GM18907 (cell line): ENCODE measurements at regions not wholly inside any gene's neighbourhood (a gene's known extent, or its start where the extent isn't known, plus 50 kb on each side); places are given as distances from the start of the nearest gene placed in this dataset.
"Not testable (repeated sequence)": the region's sequence is repeated elsewhere in the genome, so short reads cannot be mapped to it uniquely, and the experiment has no call there.

Source experiments
- ATAC-seq: cut with Tn5 transposase; IDR thresholded peaks from one replicate; pipeline ENCODE4 v1.9.1; 2021; ENCODE audit warnings: mild to moderate bottlenecking, moderate library complexity; ENCODE audit not compliant: unreplicated experiment

GRCh38 chr18:46179306-46179705 lies 75.1 kb downstream of the HAUS1 start:
- ATAC-seq: no peak

GRCh38 chr18:46182633-46183358 lies 78.6 kb downstream of the HAUS1 start:
- no peak for ATAC-seq

- not testable (repeated sequence) for ATAC-seq
These were observed 80.1 kb downstream of the HAUS1 start for GRCh38 chr18:46184296-46184695.

- ATAC-seq: no peak
These were observed 80.5 kb downstream of the HAUS1 start for GRCh38 chr18:46184727-46185126.

GRCh38 chr18:46190667-46191066 lies 86.5 kb downstream of the HAUS1 start:
- ATAC-seq: no peak

GRCh38 chr18:46196627-46197243 lies 92.5 kb downstream of the HAUS1 start:
- no peak for ATAC-seq

- ATAC-seq: no peak
These were observed 95.4 kb downstream of the HAUS1 start for GRCh38 chr18:46199515-46200147.

GRCh38 chr18:46200178-46201055 lies 96.2 kb downstream of the HAUS1 start:
- ATAC-seq: not testable (repeated sequence)

GRCh38 chr18:46204143-46204542 lies 100.0 kb downstream of the HAUS1 start:
- ATAC-seq: no peak

GRCh38 chr18:46207985-46208384 lies 103.8 kb downstream of the HAUS1 start:
- ATAC-seq: no peak

- ATAC-seq: no peak
These were observed 105.0 kb downstream of the HAUS1 start for GRCh38 chr18:46209161-46209560.

- no peak for ATAC-seq
These were observed 107.6 kb downstream of the HAUS1 start for GRCh38 chr18:46211816-46212215.

- no peak for ATAC-seq
These were observed 108.2 kb downstream of the HAUS1 start for GRCh38 chr18:46212398-46212797.

GRCh38 chr18:46213295-46213694 lies 109.1 kb downstream of the HAUS1 start:
- no peak for ATAC-seq

- ATAC-seq: no peak
These were observed 110.2 kb downstream of the HAUS1 start for GRCh38 chr18:46214435-46214834.

- ATAC-seq: no peak
These were observed 111.9 kb downstream of the HAUS1 start for GRCh38 chr18:46215902-46216723.

- ATAC-seq: no peak
These were observed 115.9 kb downstream of the HAUS1 start for GRCh38 chr18:46220116-46220515.

GRCh38 chr18:46222093-46222492 lies 117.9 kb downstream of the HAUS1 start:
- ATAC-seq: no peak

- no peak for ATAC-seq
These were observed 118.7 kb downstream of the HAUS1 start for GRCh38 chr18:46222710-46223360.
